GM12891 (cell line): ENCODE measurements at regions not wholly inside any gene's neighbourhood (a gene's known extent, or its start where the extent isn't known, plus 50 kb on each side); places are given as distances from the start of the nearest gene placed in this dataset.

Source experiments
- DNase-seq: peaks from one replicate; pipeline ENCODE4 v3.0.0; 2011; ENCODE audit warnings: low spot score; ENCODE audit not compliant: insufficient read length
- FAIRE-seq: peaks from 2 replicates; lab custom pipeline; 2011; peaks lifted over from hg19 to GRCh38; lab: Jason Lieb, UNC
- PAX5 ChIP-seq: IDR thresholded peaks from 2 replicates; pipeline ENCODE4 v1.6.1; 2011; ENCODE audit warnings: low read length, moderate library complexity, mild to moderate bottlenecking; ENCODE audit not compliant: insufficient read depth, severe bottlenecking
- POLR2A ChIP-seq: IDR thresholded peaks from 2 replicates; pipeline ENCODE4 v1.6.1; 2011; ENCODE audit warnings: low read depth, low read length, control low read depth
- POLR2AphosphoS5 ChIP-seq: IDR thresholded peaks from 2 replicates; pipeline ENCODE4 v1.6.1; 2011; ENCODE audit warnings: low read depth, low read length, control low read depth
- POU2F2 ChIP-seq: IDR thresholded peaks from 2 replicates; pipeline ENCODE4 v1.6.1; 2011; ENCODE audit warnings: low read depth, mild to moderate bottlenecking, control low read depth, low read length, moderate library complexity
- SPI1 ChIP-seq: IDR thresholded peaks from 2 replicates; pipeline ENCODE4 v1.6.1; 2011; ENCODE audit warnings: low read depth, low read length, control low read depth
- TAF1 ChIP-seq: IDR thresholded peaks from 2 replicates; pipeline ENCODE4 v1.6.1; 2011; ENCODE audit warnings: low read depth, low read length, control low read depth

GRCh38 chr4:92182736-92183407 lies 120.9 kb upstream of the GRID2 start:
- DNase-seq, result no peak
- TF ChIP-seq TAF1, result no peak
- no peak for TF ChIP-seq POLR2A
- no peak for TF ChIP-seq SPI1
- no peak for TF ChIP-seq POLR2AphosphoS5
- TF ChIP-seq POU2F2, result no peak
- TF ChIP-seq PAX5, result no peak
- no peak for FAIRE-seq

GRCh38 chr4:92183825-92184224 lies 119.9 kb upstream of the GRID2 start:
- no peak for FAIRE-seq
- DNase-seq, result no peak
- TF ChIP-seq PAX5, result no peak
- TF ChIP-seq POU2F2, result no peak
- TF ChIP-seq TAF1, result no peak
- TF ChIP-seq POLR2AphosphoS5, result no peak
- TF ChIP-seq SPI1, result no peak
- no peak for TF ChIP-seq POLR2A

DNA sequence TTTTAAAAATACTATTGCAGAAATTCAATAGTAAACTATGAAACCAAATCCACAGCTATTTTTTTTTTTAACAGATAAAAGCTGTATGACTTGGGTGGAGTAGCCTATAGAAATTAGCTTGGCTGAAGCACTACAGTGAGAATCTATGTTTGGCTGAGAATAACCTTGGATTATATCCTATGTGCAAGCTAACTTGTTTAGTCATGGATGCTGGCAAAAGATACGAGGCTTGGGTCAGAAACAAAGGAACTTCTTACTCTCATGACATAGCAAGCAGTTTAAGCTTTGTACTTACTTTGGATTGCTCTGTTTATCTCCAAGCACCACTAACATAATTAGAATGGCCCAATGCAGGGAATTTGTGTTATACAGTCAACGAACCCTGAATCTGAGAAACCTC lies 119.2 kb upstream of the GRID2 start:
- no peak for FAIRE-seq
- no peak for TF ChIP-seq SPI1
- TF ChIP-seq POLR2AphosphoS5, result no peak
- TF ChIP-seq POLR2A, result no peak
- no peak for TF ChIP-seq TAF1
- no peak for TF ChIP-seq POU2F2
- TF ChIP-seq PAX5, result no peak
- no peak for DNase-seq

DNA sequence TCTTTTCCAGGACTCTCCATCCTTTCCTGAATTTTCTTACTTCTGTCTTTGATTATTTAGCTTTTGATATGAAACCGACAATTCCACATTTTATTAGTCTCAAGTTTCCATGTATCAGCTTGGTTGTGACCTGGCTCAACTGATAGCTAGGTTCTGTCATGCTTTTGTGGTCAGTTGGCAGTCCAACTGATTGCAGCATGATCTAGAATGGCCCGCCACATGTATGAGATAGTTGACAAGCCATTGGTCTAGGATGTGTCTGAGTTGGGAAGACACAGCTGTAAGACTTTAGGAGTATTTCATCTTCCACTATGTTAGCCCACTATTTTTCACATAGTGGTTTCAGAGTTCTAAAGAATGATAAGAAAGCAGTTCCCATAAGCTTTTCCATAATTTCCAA lies 117.5 kb upstream of the GRID2 start:
- TF ChIP-seq SPI1 (no peak), POLR2A (no peak), PAX5 (no peak), TAF1 (no peak), POLR2AphosphoS5 (no peak), POU2F2 (no peak)
- no peak for DNase-seq
- FAIRE-seq, result no peak

DNA sequence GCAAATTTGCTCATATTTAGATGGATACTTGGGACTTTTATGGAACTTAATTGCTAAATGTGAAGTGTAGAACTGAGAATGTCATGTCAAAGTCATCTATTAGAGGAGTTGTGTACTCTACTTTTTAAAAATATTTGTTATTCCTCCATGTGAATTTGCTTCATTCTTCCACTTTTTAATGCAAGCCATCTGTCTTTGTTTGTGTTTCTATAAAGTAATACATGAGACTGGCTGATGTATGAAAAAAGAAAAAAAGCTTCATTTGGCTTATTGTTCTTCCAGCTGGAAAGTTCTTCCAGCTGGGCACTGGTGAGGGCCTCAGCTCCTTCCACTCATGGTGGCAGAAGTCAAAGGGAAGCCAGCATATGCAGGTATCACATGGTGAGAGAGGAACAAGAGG lies 114.6 kb upstream of the GRID2 start:
- DNase-seq (no peak), FAIRE-seq (no peak)
- TF ChIP-seq POLR2A, result no peak
- TF ChIP-seq PAX5, result no peak
- TF ChIP-seq POU2F2, result no peak
- TF ChIP-seq SPI1, result no peak
- no peak for TF ChIP-seq TAF1
- no peak for TF ChIP-seq POLR2AphosphoS5

DNA sequence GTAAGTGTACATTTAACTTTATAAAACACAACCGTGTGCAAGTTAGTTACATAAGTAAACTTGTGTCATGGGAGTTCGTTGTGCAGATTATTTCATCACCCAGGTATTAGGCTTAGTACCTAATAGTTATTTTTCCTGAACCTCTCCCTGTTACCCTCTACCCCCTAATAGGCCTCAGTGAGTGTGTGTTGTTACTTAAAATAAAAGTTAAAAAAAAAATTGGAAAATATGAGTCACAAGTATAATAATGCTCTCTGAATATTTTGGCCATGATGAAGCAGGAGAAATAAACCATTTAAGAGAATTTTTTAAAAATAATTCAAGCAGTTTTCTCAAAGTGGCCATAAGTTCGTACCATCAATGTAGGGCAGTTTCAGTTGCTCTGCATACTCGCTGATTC lies 105.1 kb upstream of the GRID2 start:
- DNase-seq (no peak), FAIRE-seq (no peak)
- TF ChIP-seq PAX5 (no peak), POLR2A (no peak), POLR2AphosphoS5 (no peak)

GRCh38 chr4:92199135-92199534 lies 104.6 kb upstream of the GRID2 start:
- DNase-seq, result no peak
- FAIRE-seq, result no peak
- TF ChIP-seq PAX5, result no peak
- TF ChIP-seq POLR2A, result no peak
- no peak for TF ChIP-seq TAF1
- no peak for TF ChIP-seq POLR2AphosphoS5
- no peak for TF ChIP-seq POU2F2
- TF ChIP-seq SPI1, result no peak

DNA sequence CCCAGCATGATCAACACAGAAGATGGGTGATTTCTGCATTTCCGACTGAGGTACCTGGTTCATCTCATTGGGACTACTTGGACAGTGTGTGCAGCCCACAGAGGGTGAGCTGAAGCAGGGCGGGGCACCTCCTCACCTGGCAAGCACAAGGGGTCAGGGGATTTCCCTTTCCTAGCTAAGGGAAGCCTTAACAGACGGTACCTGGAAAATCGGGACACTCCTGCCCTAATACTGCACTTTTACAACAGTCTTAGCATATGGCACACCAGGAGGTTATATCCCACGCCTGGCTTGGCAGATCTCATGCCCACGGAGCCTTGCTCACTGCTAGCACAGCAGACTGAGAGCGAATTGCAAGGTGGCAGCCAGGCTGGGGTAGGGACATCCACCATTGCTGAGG lies 92.9 kb upstream of the GRID2 start:
- DNase-seq (no peak), FAIRE-seq (no peak)
- no peak for TF ChIP-seq SPI1
- TF ChIP-seq POLR2A, result no peak
- no peak for TF ChIP-seq POU2F2
- TF ChIP-seq TAF1, result no peak
- no peak for TF ChIP-seq POLR2AphosphoS5
- no peak for TF ChIP-seq PAX5

DNA sequence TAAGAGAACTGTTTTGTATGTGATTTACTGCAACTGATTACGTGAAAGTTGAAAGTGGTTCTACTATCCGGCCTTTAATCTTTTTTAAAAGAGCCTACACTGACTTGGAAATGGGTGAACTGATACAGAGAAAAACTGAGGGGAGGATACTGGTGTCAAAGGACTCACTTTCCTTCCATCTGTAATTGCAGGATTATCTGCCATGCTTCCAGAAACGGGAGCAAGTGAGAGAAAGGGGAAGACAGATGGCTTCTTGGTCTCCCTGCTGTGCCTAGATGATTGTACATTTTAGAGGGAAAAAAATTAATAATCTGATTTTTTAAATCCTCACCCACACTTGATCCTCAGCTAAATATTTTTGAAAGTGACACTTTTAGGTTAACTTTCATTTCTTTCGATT lies 88.3 kb upstream of the GRID2 start:
- FAIRE-seq, result no peak

GRCh38 chr4:92231511-92231910 lies 72.3 kb upstream of the GRID2 start:
- FAIRE-seq (no peak), DNase-seq (no peak)
- TF ChIP-seq SPI1, result no peak
- no peak for TF ChIP-seq POLR2AphosphoS5
- TF ChIP-seq PAX5, result no peak
- TF ChIP-seq POU2F2, result no peak
- no peak for TF ChIP-seq POLR2A
- TF ChIP-seq TAF1, result no peak

More for the DNA sequence above, 88.3 kb upstream of the GRID2 start:
- no peak for TF ChIP-seq TAF1
- TF ChIP-seq PAX5, result no peak
- no peak for TF ChIP-seq SPI1
- no peak for TF ChIP-seq POLR2AphosphoS5
- no peak for TF ChIP-seq POLR2A
- no peak for TF ChIP-seq POU2F2
- no peak for DNase-seq

- no peak for FAIRE-seq
Measured at GRCh38 chr4:92232566-92232965, 71.2 kb upstream of the GRID2 start.

More at GRCh38 chr4:92232566-92232965, 71.2 kb upstream of the GRID2 start:
- no peak for DNase-seq
- TF ChIP-seq POLR2A (no peak), POU2F2 (no peak), TAF1 (no peak)
